ENCODE measurements at regions not wholly inside any gene's neighbourhood (a gene's known extent, or its start where the extent isn't known, plus 50 kb on each side); places are given as distances from the start of the nearest gene placed in this dataset.

DNA sequence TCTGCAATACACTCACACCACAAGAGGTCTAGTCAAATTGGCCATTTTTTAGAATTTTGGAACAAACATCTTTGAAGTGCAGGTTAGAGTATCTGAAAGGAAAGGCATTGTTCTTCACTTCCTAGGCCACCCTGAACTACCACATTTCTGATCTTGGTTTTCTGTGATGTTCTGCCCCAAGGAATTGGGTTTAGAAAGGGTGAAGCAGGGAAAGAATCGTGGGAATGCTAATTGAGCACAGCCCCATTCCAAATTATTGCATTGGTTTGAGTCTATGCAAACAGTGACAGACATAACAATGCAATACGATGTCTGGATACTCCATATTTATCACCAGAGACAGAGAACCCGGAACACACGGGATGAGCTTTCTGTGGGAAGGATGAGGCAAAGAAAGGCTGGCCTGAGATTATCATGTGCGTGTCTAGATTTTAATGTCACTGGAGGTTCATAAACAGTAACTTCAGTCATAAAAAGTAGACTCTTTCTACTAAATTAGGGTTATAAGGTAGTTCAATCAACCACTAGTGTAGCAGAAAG is 195.3 kb upstream of the BLID start:
- TF ChIP-seq, protein P1, sequence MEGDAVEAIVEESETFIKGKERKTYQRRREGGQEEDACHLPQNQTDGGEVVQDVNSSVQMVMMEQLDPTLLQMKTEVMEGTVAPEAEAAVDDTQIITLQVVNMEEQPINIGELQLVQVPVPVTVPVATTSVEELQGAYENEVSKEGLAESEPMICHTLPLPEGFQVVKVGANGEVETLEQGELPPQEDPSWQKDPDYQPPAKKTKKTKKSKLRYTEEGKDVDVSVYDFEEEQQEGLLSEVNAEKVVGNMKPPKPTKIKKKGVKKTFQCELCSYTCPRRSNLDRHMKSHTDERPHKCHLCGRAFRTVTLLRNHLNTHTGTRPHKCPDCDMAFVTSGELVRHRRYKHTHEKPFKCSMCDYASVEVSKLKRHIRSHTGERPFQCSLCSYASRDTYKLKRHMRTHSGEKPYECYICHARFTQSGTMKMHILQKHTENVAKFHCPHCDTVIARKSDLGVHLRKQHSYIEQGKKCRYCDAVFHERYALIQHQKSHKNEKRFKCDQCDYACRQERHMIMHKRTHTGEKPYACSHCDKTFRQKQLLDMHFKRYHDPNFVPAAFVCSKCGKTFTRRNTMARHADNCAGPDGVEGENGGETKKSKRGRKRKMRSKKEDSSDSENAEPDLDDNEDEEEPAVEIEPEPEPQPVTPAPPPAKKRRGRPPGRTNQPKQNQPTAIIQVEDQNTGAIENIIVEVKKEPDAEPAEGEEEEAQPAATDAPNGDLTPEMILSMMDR (IDR thresholded peaks at IDR 0.05; ENCODE audit: borderline replicate concordance, extremely low read depth, low read length, poor library complexity, severe bottlenecking): no peak
- TF ChIP-seq EZH2 (IDR thresholded peaks at IDR 0.05; ENCODE audit: borderline replicate concordance, low read depth, low read length, severe bottlenecking): no peak
